Activated CD4-positive, alpha-beta T cell treated with anti-CD3 and anti-CD28 coated beads, Interleukin-2, amount 50 U/mL, for 1 hour (primary cell): ENCODE measurements at regions not wholly inside any gene's neighbourhood (a gene's known extent, or its start where the extent isn't known, plus 50 kb on each side); places are given as distances from the start of the nearest gene placed in this dataset.
A peak's percentile ranks its signal among the peaks of the same experiment; 100 is the strongest.
"Not testable (repeated sequence)": the region's sequence is repeated elsewhere in the genome, so short reads cannot be mapped to it uniquely, and the experiment has no call there.

ENCODE experiments used
- DNase-seq: peaks from one replicate; pipeline ENCODE4 v3.0.0-alpha.2; 2020

DNA sequence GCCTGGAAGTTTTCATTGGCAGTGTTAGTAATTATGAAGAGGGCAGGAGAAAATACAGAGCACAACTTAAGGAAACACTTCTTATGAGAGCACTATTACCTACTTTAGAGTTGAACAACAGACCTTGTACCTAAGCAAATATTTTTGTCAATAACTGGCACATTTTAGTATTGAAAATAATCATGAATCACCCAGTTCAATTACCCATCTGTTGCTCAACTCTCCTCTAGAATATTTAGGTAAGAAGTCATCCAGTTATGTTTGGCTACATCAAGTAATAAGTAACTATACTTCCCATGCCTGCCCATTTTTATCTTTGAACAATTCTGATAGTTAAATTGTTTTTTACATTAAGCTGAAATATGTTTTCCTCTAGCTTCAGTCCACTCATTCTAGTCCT, 893.4 kb downstream of the DIAPH3 start:
- DNase-seq, result no peak

DNA sequence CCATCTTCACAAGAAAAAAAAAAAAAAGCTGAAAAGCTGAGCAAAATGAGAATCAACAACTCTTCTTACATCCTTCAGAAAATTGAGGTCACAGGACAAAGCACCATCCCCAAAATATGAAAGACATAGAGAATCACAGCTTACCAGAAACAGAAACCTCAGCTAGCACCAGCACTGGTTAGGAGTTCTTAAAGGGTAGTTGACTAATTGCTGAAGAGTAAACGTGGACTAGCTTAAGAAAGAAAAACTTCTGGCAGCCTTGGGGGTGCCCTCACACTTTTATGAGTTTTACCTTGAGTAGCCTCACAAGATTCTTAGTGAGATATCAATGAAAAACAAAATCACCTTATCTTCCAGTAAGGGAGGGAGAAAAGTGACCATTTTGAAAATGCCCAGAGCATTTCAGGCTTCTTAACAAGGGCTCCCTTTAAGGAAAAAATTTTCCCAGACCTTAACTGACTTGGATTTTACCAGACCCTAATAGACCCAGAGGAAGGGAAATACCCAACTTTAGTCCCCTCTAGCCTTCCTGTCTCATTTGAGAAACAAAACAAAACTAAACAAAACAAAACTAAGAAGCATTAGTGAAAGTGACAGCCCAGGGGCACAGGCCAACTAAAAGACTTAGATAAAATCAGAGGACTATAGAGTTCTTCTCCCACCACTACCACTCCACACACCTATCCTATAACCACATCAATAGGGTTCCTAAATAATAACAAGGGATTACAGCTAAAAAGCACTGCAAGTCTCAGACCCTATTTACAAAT, 888.6 kb downstream of the DIAPH3 start:
- DNase-seq, result no peak

DNA sequence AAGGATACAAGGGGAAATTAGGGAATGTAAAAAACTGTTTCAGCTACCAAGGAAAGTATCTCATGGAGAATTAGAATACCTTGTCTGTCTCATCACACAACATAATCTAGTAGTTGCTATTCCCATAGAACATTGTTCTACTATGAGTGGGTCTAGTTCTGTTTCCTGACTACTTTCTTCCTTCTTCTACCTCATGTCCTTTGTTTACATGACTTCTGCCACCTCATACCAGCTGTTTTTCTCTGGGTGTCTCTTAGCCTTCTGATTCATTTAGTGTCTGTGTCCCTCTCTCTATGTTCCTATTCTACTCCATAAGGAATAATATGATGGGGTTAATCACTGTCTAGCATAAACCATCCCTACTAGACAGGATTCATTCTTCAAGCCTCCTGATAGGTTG, 887.3 kb downstream of the DIAPH3 start:
- DNase-seq, result no peak

DNA sequence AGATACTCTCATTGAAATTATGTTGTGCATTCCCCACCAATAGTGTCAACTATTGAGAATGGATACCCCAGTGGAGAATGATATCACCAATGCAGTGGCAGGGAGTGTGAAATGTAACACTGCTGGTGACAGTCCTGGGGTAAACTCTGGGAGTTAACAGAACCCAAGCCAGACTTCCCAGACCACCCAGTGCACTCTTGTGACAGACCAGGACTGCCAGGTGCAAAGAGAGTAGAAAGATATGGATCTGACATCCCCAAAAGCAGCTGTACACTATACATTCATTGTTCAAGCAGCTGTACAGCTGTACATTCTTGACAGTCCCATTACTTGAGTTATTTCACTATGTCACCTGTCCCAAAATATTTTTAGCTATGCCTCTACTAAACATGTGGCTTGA, 886.6 kb downstream of the DIAPH3 start:
- no peak for DNase-seq

DNA sequence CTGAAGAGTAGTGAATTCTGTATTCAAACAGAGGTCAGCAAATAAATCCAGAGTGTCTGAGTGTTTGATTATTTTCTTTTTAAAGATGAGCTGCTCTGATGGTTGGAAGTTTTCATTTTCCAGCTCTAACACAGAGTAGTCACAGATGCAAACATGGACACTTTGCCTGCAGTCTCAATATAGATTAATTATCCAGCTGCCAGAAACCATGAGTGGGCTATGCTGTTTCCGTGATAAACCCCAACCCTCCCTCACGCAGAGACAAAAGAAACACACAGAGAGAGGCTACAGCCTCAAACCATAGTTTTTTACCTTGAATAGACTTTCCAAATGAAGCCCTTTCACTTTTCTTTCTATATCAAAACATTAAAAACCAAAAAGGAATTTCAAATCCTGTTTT, 884.7 kb downstream of the DIAPH3 start:
- no peak for DNase-seq

DNA sequence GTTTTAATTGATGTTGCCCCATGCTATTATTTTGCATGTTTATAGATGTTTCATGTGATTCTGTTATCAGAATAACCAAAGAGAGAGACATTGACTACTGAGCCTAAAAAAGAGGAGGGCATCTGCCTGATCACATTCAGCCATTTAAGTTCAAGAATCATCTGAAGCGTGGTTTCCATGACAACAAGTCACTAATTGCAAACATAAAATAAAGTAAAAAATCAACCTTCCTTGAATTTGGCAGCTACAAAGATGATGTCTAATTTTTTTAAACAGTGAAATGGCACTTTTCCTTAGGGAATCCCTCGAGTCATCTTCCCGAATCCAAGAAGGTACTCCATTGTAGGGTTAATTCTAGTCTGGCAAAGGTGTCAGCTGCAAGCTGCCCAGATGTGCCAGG, 884.2 kb downstream of the DIAPH3 start:
- no peak for DNase-seq

DNA sequence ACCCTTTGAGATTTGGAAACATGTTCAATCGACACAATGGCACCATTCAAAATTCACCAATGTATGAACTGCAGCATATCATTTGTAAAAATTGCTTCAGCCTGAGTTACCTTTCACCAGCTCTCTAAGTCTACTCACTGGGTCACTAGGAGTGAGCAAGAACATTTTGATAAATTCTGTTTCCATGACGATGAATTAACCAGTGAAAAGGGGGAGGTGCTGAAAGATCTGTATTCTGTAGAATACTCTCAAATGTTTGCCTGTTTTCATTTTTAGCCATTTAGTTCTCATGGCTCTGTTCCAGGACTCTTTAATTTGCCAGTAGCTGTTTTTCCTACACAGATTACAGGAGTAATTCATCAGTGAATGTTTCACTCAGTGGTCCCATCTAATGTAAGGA, 883.4 kb downstream of the DIAPH3 start:
- no peak for DNase-seq

DNA sequence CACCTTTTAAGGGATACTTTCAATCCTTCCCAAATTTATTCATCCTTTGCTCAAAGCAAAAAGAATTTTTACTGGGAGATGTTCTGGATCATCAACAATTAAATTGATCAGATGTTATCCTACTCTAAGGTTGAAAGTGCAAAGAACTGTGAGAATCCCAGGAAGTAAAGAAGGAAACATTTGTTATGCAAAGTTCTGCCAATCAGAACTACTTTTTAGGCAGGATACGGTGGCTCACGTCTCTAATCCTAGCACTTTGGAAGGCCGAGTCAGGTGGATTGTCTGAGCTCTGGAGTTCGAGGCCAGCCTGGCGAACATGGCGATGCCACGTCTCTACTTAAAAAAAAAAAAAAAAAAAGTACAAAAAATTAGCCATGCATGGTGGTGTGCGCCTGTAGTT, 882.3 kb downstream of the DIAPH3 start:
- no peak for DNase-seq

DNA sequence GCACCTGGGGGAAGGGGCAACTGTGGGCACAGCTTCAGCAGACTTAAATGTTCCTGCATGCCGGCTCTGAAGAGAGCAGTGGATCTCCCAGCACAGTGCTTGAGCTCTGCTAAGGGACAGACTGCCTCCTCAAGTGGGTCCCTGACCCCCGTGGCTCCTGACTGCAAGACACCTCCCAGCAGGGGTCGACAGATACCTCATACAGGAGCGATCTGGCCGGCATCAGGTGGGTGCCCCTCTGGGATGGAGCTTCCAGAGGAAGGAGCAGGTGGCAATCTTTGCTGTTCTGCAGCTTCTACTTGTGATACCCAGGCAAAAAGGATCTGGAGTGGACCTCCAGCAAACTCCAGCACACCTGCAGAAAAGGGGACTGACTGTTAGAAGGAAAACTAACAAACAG, 871.5 kb downstream of the DIAPH3 start:
- DNase-seq, result not testable (repeated sequence)

DNA sequence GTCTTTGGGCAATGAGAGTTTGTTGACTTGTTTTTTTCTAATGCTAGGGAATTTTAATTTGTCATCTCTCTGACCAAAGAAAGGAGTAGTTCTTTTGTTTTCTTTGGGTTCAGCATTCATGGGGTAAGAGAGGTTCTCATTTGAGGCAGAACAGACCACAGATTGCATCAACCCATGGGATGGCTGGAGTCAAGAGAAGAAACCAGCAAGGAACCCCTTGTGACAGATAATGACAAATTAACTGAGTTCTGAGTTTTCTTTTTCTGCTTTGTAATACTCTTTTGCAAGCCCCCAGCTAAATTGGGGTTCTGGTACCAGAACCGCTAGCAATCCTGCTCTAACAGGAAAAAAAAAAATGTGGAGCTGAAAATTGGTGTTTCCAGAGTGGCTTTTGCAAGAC, 864.1 kb downstream of the DIAPH3 start:
- no peak for DNase-seq

DNA sequence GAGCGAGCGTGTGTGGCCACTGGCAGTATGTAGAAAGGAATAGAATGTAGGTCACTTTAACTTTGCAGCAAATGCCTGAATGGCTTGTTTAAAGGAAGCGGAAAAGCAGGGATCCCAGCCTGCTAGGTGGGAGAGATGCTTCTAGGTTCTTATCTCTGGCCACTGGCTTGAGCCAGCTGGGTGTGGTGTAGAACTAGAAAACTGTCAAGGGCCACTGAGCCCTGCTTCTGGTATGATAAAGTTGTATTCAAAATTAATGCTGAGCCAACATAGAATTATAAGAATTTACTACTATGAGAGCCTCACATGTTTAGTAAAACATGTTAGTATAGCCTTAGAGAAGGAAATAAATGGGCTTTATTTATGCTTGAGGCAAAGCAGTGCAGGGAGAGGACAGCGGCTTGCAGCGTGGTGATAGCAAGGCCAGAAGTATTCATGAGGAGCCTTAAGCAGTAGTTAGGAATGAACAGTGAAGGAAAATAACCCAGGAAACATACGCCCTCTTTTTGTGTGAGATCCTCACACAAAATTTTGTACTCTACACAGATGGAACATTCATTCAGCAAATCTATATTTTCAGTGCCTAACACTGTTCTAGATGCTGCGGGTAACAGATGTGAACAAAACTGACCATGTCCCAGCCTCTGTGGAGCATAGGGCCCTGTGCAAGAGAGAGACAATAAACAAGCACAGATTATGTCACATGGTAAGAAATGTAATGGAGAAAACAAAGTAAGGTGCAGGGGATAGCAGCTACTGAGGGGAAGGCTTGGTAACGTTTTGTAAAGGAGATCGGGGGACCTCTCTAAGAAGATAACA, 863.2 kb downstream of the DIAPH3 start:
- DNase-seq, result no peak

DNA sequence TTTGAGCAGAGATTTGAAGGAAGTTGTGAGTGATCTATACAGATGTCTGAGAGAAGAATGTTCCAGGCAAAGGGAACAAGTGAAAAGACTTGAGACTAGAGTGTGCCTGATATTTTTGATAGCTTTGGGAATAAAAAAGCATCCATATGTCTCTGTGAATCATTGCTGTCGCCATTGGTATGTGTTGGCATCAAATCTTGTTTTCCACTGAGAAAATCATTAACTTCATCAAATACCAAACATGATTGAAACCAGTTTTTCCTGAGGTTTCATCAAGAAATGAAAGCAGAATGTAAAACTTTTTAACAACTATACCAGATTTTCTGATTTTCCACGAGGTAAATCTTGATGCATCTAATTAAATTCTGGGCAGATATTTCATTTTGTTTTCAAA, 862.6 kb downstream of the DIAPH3 start:
- DNase-seq, result no peak

DNA sequence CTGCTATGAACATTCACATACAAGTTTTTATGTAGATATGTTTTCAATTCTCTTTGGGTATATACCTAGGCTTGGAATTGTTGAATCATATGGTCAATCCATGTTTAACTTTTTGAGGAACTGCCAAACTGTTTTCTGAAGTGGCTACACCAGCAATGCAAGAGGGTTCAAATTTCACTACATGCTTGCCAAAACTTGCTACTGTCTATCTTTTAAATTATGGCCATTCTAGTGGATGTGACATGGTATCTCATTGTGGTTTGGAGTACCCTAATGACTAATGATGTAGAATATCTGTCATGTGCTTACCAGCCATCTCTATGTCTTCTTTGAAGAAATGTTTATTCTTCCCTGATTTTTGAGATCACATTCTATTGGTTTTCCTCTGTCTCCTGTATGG, 860.3 kb downstream of the DIAPH3 start:
- DNase-seq, result no peak

DNA sequence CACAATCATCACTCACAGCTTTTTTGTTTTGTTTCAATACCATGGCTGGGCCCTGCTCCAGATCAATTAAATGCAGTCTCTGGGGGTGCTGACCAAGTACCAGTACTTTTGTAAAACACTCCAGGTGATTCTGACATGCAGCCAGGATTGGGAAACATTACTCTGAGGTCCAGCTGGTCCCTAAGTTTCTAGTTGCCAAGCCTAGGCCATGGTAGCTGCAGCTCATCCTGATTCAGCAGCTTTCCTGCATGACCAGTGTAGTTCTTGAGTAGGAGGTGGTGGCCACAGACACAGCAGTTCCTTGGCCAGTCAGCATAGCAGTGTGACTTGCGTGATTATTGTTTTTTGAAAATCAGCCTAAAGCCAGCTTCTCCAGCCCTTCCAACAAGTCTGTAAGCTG, 859.1 kb downstream of the DIAPH3 start:
- no peak for DNase-seq

DNA sequence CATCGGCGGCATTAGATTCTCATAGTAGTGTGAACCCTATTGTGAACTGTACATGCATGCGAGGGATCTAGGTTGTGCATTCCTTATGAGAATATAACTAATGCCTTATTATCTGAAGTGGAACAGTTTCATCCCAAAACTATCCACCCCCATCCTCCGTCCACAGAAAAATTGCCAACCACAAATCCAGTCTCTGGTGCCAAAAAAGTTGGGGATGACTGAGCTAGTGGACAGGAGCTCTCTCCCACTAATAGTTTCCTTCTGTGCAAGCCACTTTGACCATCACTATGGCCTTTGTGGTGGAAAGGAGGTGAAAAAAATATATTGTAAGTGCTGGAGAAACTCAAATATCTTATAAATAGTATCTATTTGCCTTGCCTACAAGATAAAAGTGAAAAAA, 857.8 kb downstream of the DIAPH3 start:
- no peak for DNase-seq

DNA sequence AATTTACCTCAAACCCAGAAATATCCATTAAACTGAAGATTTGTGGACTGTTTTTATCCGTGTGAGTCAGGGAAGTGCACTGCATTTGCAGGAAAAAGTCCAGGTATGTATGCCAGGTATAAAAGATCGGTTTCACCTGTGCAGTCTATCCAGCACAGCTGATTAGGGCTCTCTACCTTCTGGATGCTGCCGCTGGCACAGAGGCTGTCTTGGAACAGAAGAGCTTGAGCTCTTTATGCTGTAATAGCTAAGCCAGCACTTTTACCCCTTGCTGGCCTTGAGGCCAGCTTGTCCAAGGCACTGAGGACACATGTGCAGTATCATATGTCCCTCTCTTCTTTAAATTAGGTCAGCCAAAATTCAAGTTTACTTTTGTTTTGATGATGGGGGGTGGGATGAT, 851.0 kb downstream of the DIAPH3 start:
- no peak for DNase-seq

DNA sequence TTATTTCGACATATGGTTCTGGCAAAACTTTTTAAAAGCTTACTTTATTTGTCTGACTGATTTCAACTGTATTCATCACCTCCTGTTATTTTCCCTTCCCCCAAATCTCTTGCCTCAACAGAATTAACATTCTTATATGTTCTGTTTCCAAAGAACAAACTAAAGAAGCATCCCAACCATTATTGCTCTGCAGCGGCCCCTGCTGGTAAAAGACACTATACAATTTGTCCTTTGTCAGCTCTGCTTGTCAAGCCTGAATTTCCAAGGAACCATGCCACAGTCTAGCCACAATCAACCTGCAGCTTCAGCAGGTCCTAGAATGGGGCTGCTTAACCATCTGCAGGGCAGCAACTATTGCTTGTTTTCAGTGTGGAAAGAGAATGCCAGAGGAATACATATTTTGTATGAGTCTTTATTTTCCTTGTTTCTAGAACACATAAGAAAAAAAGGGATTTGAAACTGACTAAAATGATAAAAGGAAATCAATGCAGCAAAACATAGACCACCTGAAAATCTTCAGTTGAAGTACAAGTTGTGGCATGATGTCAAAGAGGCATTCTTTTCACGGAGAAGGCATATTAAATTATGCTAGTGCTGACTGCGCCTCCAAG, 845.3 kb downstream of the DIAPH3 start:
- DNase-seq, result peak; percentile 46

DNA sequence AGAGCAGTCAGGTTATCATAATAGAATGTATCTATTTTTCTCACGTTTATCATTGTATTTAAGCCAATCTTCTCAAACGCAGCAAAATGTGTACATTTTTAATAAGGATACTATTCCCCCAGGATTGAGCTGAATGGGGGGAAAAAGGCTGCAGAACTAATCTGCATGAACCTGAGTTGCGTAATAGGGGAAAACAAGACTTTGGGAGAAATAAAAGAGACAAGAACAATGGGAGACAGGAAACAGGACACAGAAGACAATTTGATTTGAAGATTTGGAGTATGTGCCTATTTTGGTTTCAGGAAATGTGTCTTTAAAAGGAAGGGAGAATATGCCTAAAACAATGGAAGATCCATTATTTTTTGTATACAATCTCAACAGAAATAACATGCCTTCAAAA, 844.5 kb downstream of the DIAPH3 start:
- no peak for DNase-seq

DNA sequence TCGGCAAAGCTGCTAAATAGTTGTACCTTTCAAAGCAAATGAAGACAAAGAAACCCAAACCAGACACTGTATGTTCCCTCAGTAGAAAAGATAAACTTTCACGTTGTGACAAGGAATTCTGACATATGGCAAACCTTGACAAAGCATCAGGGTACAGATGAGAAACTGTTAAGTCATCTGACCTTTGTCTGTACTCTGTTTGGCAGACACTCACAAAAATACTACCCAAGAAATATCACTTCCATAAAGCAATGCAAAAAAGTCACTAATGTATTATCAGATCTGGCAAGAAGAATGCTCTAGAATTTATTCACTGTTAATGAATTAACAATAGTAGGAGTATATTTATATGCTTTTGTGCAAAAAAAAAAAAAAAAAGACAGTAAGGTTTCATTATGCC, 843.7 kb downstream of the DIAPH3 start:
- DNase-seq, result no peak

DNA sequence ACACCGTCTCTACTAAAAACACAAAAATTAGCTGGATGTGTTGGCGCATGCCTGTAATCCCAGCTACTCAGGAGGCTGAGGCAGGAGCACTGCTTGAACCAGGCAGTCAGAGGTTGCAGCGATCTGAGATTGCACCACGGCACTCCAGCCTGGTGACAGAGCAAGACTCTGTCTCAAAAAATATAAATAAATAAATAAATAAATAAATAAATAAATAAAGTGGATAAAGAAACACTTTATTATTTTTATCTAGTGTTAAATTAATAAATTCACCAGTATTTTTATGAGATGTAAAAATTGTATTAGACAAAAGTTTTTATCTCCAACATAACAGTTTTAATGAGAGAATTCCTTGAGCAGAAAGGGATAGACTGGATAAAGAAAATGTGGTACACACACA, 839.3 kb downstream of the DIAPH3 start:
- not testable (repeated sequence) for DNase-seq

DNA sequence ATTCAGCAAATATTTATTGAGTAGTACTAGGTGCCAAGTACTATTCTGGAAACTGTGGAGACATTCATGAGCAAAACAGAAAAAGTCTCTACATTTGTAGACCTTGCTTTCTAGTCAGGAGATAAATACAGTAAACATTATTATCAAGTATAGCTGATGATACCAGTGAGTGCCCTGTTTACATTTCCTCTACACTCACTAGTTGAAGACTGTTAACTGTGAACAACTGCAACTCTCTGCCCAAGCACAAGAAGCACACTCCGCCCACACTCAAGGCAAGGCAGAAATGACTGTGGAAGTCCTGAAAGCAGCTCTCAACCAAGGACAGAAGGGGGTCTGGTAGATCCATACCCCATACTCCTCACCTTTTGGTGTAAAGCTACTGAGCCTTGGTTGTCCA, 837.0 kb downstream of the DIAPH3 start:
- DNase-seq, result no peak

DNA sequence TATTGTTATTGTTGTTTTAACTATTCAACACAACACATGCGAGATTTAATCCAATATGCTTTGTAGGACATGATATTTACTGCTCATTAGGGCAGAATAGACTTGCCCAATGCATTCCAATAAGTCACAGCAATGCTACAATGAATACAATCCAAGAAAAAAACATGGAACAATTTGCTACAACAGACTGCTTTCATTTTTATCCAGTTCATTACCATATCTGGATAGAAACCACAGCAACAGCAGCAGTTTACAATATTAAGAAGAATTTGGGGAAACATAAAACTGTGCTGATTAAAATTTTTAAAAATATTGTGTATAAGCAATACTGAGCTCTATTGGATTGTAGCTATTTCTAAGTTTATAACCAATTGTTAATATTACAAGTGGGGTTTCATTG, 833.0 kb downstream of the DIAPH3 start:
- no peak for DNase-seq

DNA sequence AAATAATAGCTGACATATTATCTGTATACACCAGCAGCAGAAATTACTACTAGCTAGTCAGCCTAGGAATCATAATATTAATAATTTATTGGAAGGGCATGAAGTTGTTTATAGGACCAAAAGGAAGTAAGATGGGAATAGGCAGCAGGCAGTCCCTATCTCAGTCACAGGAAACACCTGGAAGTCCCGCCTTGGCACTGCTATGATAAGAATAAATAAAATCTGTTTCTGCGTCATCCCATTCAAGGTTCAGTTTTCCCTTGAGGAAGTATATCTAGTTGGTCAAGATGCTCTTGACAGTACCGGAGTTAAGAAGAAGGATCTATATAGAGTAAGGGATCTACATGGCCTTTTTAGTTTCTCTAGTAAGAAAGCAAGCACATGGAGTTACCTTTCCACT, 830.8 kb downstream of the DIAPH3 start:
- no peak for DNase-seq

DNA sequence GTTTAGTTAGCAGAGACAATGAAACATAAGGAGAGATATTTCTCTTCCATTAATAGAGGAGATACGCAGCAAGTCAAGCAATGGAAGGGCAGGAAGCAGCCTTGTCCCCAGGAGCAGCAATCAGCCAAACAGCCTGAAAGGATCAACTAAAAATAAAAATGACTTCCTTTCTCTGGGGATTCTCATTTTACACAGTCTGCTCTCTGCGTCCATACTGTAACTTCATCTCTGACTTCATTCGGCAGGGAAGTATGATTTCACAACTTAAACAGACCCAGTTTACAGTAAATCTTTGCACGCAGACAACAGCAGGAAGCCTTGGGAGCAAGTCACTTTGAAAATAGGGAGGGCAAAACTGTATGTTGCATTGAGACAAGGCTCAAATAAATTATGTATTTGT, 826.7 kb downstream of the DIAPH3 start:
- no peak for DNase-seq
